ENCODE measurements at regions not wholly inside any gene's neighbourhood (a gene's known extent, or its start where the extent isn't known, plus 50 kb on each side); places are given as distances from the start of the nearest gene placed in this dataset.

GRCh38 chr14:95410838-95411237, 91.1 kb upstream of the CLMN start:
- H3K4me1 Mint-ChIP-seq: peaks cover 2% of the 10 kb centered on the region
- H3K36me3 Mint-ChIP-seq (ENCODE audit: low read depth): no peaks in the 10 kb centered on the region
- Histone ChIP-seq H3K4me1 (ENCODE audit: control insufficient read depth, insufficient read depth, low read length) (no peaks in the 10 kb centered on the region), H3K36me3 (ENCODE audit: control insufficient read depth, insufficient read depth, low read length) (no peaks in the 10 kb centered on the region), H3K27me3 (ENCODE audit: control insufficient read depth, insufficient read depth, low read length, poor library complexity, severe bottlenecking) (no peaks in the 10 kb centered on the region), H3K9ac (ENCODE audit: extremely low read depth, low read length, poor library complexity, severe bottlenecking) (no peak overlapping the region), H3K27ac (ENCODE audit: low read depth, low read length) (no peak overlapping the region), H3K4me3 (ENCODE audit: low read length) (no peak overlapping the region), H3K9me3 (ENCODE audit: control insufficient read depth, low read length) (no peaks in the 10 kb centered on the region)
- no peak overlapping the region for H3K27ac Mint-ChIP-seq
- peaks cover 4% of the 10 kb centered on the region for H3K27me3 Mint-ChIP-seq (ENCODE audit: insufficient read depth)
- H3K4me3 Mint-ChIP-seq: no peak overlapping the region
- no peak for DNase-seq
- WGBS, 2 experiments (ENCODE audit: insufficient coverage in 1 of 2, insufficient read length in 1 of 2): 56% methylated on average over 1 of the region's 2 CpGs; no CpG with 5 or more reads in 1 of the 2 experiments
- TF ChIP-seq CTCF (conservative IDR thresholded peaks at IDR 0.05): no peak
- H3K9me3 Mint-ChIP-seq: no peaks in the 10 kb centered on the region

GRCh38 chr14:95409477-95410272, 90.0 kb upstream of the CLMN start:
- Histone ChIP-seq H3K27me3 (ENCODE audit: control insufficient read depth, insufficient read depth, low read length, poor library complexity, severe bottlenecking) (no peaks in the 10 kb centered on the region), H3K4me3 (ENCODE audit: low read length) (no peak overlapping the region), H3K9ac (ENCODE audit: extremely low read depth, low read length, poor library complexity, severe bottlenecking) (no peak overlapping the region), H3K27ac (ENCODE audit: low read depth, low read length) (no peak overlapping the region), H3K4me1 (ENCODE audit: control insufficient read depth, insufficient read depth, low read length) (no peaks in the 10 kb centered on the region), H3K36me3 (ENCODE audit: control insufficient read depth, insufficient read depth, low read length) (no peaks in the 10 kb centered on the region), H3K9me3 (ENCODE audit: control insufficient read depth, low read length) (no peaks in the 10 kb centered on the region)
- Mint-ChIP-seq H3K36me3 (ENCODE audit: low read depth) (no peaks in the 10 kb centered on the region), H3K4me3 (no peak overlapping the region), H3K27me3 (ENCODE audit: insufficient read depth) (peaks cover 4% of the 10 kb centered on the region), H3K9me3 (no peaks in the 10 kb centered on the region), H3K4me1 (peaks cover 2% of the 10 kb centered on the region), H3K27ac (no peak overlapping the region)
- WGBS, 2 experiments (ENCODE audit: insufficient coverage in 1 of 2, insufficient read length in 1 of 2): 83 to 91% methylated on average over 12 of the region's 12 CpGs
- TF ChIP-seq CTCF (conservative IDR thresholded peaks at IDR 0.05): no peak
- DNase-seq: no peak

- no peaks in the 10 kb centered on the region for H3K9me3 ChIP-seq (ENCODE audit: control insufficient read depth, low read length)
- no peaks in the 10 kb centered on the region for H3K27me3 ChIP-seq (ENCODE audit: control insufficient read depth, insufficient read depth, low read length, poor library complexity, severe bottlenecking)
- H3K4me3 ChIP-seq (ENCODE audit: low read length): no peak overlapping the region
- 93 to 94% methylated on average over 12 to 17 of the region's 17 CpGs for WGBS, 2 experiments (ENCODE audit: insufficient coverage in 1 of 2, insufficient read length in 1 of 2)
- H3K9me3 Mint-ChIP-seq: no peaks in the 10 kb centered on the region
- no peaks in the 10 kb centered on the region for H3K4me1 Mint-ChIP-seq
- TF ChIP-seq CTCF (conservative IDR thresholded peaks at IDR 0.05): no peak
- H3K4me1 ChIP-seq (ENCODE audit: control insufficient read depth, insufficient read depth, low read length): no peaks in the 10 kb centered on the region
- no peak overlapping the region for H3K27ac ChIP-seq (ENCODE audit: low read depth, low read length)
- no peaks in the 10 kb centered on the region for H3K36me3 Mint-ChIP-seq (ENCODE audit: low read depth)
- no peaks in the 10 kb centered on the region for H3K36me3 ChIP-seq (ENCODE audit: control insufficient read depth, insufficient read depth, low read length)
- no peak overlapping the region for H3K27ac Mint-ChIP-seq
- no peak for DNase-seq
- no peak overlapping the region for H3K9ac ChIP-seq (ENCODE audit: extremely low read depth, low read length, poor library complexity, severe bottlenecking)
- H3K27me3 Mint-ChIP-seq (ENCODE audit: insufficient read depth): peaks cover 4% of the 10 kb centered on the region
- H3K4me3 Mint-ChIP-seq: no peak overlapping the region
Observed at GRCh38 chr14:95408731-95409476, 89.2 kb upstream of the CLMN start.
